OCI-LY7 (cell line): ENCODE measurements at regions not wholly inside any gene's neighbourhood (a gene's known extent, or its start where the extent isn't known, plus 50 kb on each side); places are given as distances from the start of the nearest gene placed in this dataset.

Source experiments
- BruUV-seq: library from RNA; stranded (reverse); fragments of 400-500 nt; replicated peaks from 2 replicates; lab custom pipeline; 2021; lab: Mats Ljungman, UMichigan
- CTCF ChIA-PET: fragments of 300-600 bp; sonication (Branson Sonifier 250); formaldehyde crosslinking; loops from one replicate; lab custom pipeline; 2022; ENCODE audit warnings: antibody characterized with exemption; ENCODE audit not compliant: unreplicated experiment; lab: Charles Lee
- POLR2A ChIA-PET: fragments of 300-600 bp; sonication (Branson Sonifier 250); formaldehyde crosslinking; loops from one replicate; lab custom pipeline; 2022; ENCODE audit warnings: antibody characterized with exemption; lab: Charles Lee
- DNase-seq: peaks from one replicate; pipeline ENCODE4 v3.0.0-alpha.2; 2015; ENCODE audit warnings: low spot score
- H2AFZ ChIP-seq: fragments of 200-600 bp; sonication (generic), shearing (Covaris generic); 2 replicates; pipeline ENCODE4 v1.6.1; 2014; ENCODE audit warnings: mild to moderate bottlenecking, antibody characterized with exemption, low read length, moderate library complexity
- H3K27ac ChIP-seq: fragments of 200-600 bp; sonication (generic); 2 replicates; pipeline ENCODE4 v1.5.1; 2014; ENCODE audit warnings: mixed run types, low read depth, mild to moderate bottlenecking, moderate library complexity, low read length, inconsistent platforms; ENCODE audit not compliant: poor library complexity, severe bottlenecking
- H3K36me3 ChIP-seq: fragments of 200-600 bp; sonication (generic); 2 replicates; pipeline ENCODE4 v1.6.1; 2014; ENCODE audit warnings: mild to moderate bottlenecking, antibody characterized with exemption, low read length, moderate library complexity, mixed read lengths; ENCODE audit not compliant: insufficient read depth
- H3K4me1 ChIP-seq: fragments of 200-600 bp; sonication (generic); 2 replicates; pipeline ENCODE4 v1.5.1; 2014; ENCODE audit warnings: mild to moderate bottlenecking, low read length; ENCODE audit not compliant: insufficient read depth, poor library complexity, severe bottlenecking
- H3K4me2 ChIP-seq: fragments of 200-600 bp; sonication (generic); 2 replicates; pipeline ENCODE4 v1.6.1; 2014; ENCODE audit warnings: mild to moderate bottlenecking, low read length
- H3K4me3 ChIP-seq: fragments of 200-600 bp; sonication (generic); 2 replicates; pipeline ENCODE4 v1.5.1; 2014; ENCODE audit warnings: mild to moderate bottlenecking, low read depth, low read length; ENCODE audit not compliant: poor library complexity, severe bottlenecking
- H3K79me2 ChIP-seq: fragments of 200-600 bp; sonication (generic); 2 replicates; pipeline ENCODE4 v1.6.1; 2016; ENCODE audit warnings: low read depth, mild to moderate bottlenecking, low read length, moderate library complexity, mixed read lengths; ENCODE audit not compliant: insufficient read depth
- H3K9me2 ChIP-seq: fragments of 200-600 bp; sonication (generic); 2 replicates; pipeline ENCODE4 v1.6.1; 2016; ENCODE audit warnings: mild to moderate bottlenecking, low read length, mixed read lengths; ENCODE audit not compliant: insufficient read depth
- H3K9me3 ChIP-seq: fragments of 200-600 bp; sonication (generic); 2 replicates; pipeline ENCODE4 v1.6.1; 2014; ENCODE audit warnings: mild to moderate bottlenecking, mixed run types, low read length, mixed read lengths
- H4K20me1 ChIP-seq: fragments of 200-600 bp; sonication (generic); 2 replicates; pipeline ENCODE4 v1.6.1; 2014; ENCODE audit warnings: mild to moderate bottlenecking, antibody characterized with exemption, low read length, moderate library complexity, mixed read lengths; ENCODE audit not compliant: insufficient read depth
- EZH2phosphoT487 ChIP-seq: fragments of 200-600 bp; sonication (generic); IDR thresholded peaks from 2 replicates; pipeline ENCODE4 v1.6.1; 2018; ENCODE audit warnings: low read depth, borderline replicate concordance, mild to moderate bottlenecking, mixed run types, antibody characterized with exemption, low read length, moderate library complexity, mixed read lengths
- intact Hi-C: fragments of 100-400 bp; cut with micrococcal nuclease; formaldehyde crosslinking; loops from one replicate; pipeline ENCODE4 v1.10.0; 2022; ENCODE audit not compliant: unreplicated experiment
- TF ChIP-seq, protein P1 (sequence below): fragments of 200-600 bp; sonication (generic); conservative IDR thresholded peaks from 2 replicates; pipeline ENCODE4 v1.5.1; 2014; ENCODE audit warnings: mild to moderate bottlenecking, antibody characterized with exemption, low read length, moderate library complexity, mixed read lengths

DNA sequence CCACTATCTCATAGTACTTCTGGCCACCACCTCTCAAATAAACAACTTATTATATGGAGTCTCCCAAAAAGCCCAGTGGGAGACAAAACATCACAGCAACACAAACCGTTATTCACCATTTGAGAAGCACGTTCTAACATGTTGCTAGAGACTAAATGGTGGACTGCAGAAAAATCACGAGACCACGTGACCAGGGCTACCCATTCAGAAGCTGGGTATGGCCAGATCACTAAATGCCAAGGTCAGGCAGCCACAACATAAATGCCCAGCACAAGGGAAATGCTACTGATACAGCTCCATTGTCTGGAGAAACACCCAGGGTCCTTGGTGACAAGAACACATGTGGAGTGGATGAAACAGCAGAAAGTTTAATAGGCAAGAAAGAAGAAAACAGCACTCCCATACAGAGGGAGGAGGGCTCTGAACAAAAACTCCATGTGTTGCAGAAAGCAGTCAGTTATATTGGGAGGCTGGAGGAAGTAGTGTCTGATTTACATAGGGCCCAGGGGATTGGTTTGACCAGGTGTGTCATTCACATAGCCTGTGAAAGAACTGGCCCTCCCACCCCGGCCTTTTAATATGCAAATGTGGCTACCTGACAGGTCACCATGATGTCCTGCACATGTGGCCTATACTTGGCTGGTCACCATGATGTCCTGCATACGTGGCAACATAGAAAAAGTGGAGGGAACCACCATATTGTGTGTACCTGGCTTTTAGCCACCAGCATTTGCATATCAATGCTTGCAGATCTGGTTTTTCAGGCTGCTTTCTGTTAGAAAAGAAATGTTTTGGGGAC lies 97.2 kb downstream of the TRIM36 start:
- no TSS peak for BruUV-seq

DNA sequence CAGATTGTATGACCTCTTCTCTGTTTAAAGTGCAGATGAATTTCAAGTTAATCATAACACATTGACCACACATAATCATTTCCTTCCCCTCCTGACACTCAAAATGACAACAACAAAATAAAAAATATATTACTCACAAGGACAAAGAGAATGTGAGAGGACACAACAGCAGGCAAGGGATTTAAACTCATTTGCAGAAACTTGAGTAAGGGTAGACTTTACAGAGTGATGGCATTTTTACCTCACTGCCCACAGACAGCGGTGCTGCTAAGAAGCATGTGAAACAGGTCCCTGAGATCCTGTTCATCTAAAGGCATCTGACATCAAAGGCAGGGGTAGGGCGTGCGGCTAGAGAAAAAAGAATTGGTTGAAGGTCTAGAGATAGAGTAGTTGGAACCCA lies 99.0 kb downstream of the TRIM36 start:
- Histone ChIP-seq H3K79me2 (no peaks in the 10 kb centered on the region), H4K20me1 (no peaks in the 10 kb centered on the region), H3K36me3 (no peaks in the 10 kb centered on the region), H3K4me2 (no peak overlapping the region), H3K9me3 (no peaks in the 10 kb centered on the region), H3K4me1 (peaks cover 11% of the 10 kb centered on the region), H3K4me3 (no peak overlapping the region), H2AFZ (no peak overlapping the region), H3K9me2 (no peaks in the 10 kb centered on the region), H3K27ac (no peak overlapping the region)
- no TSS peak for BruUV-seq
- CTCF ChIA-PET = no interaction called here
- no peak for TF ChIP-seq EZH2phosphoT487
- TF ChIP-seq, protein P1, sequence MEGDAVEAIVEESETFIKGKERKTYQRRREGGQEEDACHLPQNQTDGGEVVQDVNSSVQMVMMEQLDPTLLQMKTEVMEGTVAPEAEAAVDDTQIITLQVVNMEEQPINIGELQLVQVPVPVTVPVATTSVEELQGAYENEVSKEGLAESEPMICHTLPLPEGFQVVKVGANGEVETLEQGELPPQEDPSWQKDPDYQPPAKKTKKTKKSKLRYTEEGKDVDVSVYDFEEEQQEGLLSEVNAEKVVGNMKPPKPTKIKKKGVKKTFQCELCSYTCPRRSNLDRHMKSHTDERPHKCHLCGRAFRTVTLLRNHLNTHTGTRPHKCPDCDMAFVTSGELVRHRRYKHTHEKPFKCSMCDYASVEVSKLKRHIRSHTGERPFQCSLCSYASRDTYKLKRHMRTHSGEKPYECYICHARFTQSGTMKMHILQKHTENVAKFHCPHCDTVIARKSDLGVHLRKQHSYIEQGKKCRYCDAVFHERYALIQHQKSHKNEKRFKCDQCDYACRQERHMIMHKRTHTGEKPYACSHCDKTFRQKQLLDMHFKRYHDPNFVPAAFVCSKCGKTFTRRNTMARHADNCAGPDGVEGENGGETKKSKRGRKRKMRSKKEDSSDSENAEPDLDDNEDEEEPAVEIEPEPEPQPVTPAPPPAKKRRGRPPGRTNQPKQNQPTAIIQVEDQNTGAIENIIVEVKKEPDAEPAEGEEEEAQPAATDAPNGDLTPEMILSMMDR = no peak
- no peak for DNase-seq
- intact Hi-C loops = no loop called here
- POLR2A ChIA-PET = interaction anchor here (0.6 to 1.0 kb wide), 3 partner anchors 14 to 130 kb away, joined by 3 to 5 read pairs (median 4); no protein-coding TSS in a partner anchor

More for the DNA sequence above, 97.2 kb downstream of the TRIM36 start:
- TF ChIP-seq, protein P1 = no peak
- TF ChIP-seq EZH2phosphoT487 = no peak
- H3K9me3 ChIP-seq = no peaks in the 10 kb centered on the region
- peak overlapping the region; percentile 41; the same call in 1 of the 2 replicates for H2AFZ ChIP-seq
- H3K27ac ChIP-seq = no peak overlapping the region
- H3K4me3 ChIP-seq = no peak overlapping the region
- H3K4me2 ChIP-seq = 0 out of 2 replicates have a peak overlapping the region, but pooled peaks have one; percentile 31
- ChIA-PET POLR2A (interaction anchor here (0.6 kb wide), 1 partner anchor 52 kb away, joined by 3 read pairs; no protein-coding TSS in a partner anchor), CTCF (no interaction called here)
- intact Hi-C loops = no loop called here
- no peaks in the 10 kb centered on the region for H4K20me1 ChIP-seq
- DNase-seq = peak; percentile 13
- no peaks in the 10 kb centered on the region for H3K9me2 ChIP-seq
- no peaks in the 10 kb centered on the region for H3K79me2 ChIP-seq
- H3K4me1 ChIP-seq = peaks cover 11% of the 10 kb centered on the region
- no peaks in the 10 kb centered on the region for H3K36me3 ChIP-seq
